ENCODE measurements at regions not wholly inside any gene's neighbourhood (a gene's known extent, or its start where the extent isn't known, plus 50 kb on each side); places are given as distances from the start of the nearest gene placed in this dataset.

DNA sequence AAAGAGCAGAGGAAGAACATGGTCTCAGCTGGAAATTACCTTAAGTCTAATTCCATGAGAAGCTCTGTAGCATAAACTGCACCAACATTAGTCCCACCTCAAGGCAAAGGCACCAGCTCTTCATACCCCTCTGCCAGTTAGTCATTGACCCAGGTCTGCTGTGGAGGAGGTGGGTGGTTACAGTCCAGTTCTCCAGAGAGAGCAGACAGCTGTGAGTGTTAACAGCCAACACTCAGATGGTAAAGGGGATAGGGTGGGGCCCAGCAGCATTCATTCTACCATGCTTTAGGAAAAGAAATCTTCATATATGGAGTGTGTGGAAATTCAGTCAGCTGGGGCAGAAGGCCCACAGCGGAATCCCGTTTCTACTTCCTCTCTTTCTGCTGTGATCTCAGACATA, 159.7 kb upstream of the FBXO11 start:
- Histone ChIP-seq H3K9ac (ENCODE audit: low read depth in 1 of 2, low read length in 2 of 2) (no peak overlapping the region), H3K9me3 (ENCODE audit: control insufficient read depth in 2 of 2, low read length in 2 of 2) (no peaks in the 10 kb centered on the region), H3K27me3 (ENCODE audit: control insufficient read depth in 2 of 2, insufficient read depth in 2 of 2, low read length in 2 of 2) (no peaks in the 10 kb centered on the region), H3K36me3 (ENCODE audit: control insufficient read depth in 2 of 2, insufficient read depth in 2 of 2, low read length in 2 of 2) (no peaks in the 10 kb centered on the region), H3K4me1 (ENCODE audit: control insufficient read depth in 2 of 2, insufficient read depth in 2 of 2, low read length in 2 of 2) (no peaks in the 10 kb centered on the region), H3K4me3 (ENCODE audit: low read length in 2 of 2) (no peak overlapping the region), H3K27ac (ENCODE audit: low read depth in 2 of 2, low read length in 2 of 2) (no peak overlapping the region)

DNA sequence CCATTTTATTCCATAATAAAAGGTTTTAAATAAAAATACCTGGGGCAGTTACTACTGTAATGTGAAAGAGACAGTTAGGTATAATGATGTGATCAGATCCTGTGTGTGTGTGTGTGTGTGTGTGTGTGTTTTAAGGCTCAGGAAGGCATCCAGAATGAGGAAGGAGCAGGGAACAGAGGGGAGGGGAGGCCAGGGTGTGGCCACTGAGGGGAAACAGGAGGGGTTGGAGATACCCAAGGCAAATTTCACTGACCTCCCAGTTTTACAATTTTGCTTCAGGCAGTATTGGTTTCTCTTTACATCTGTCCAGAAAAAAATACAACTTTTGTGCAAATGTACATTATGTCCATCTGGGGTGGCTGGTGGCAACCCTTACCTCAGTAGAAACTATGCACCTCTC, 163.5 kb upstream of the FBXO11 start:
- H3K9ac ChIP-seq (ENCODE audit: low read depth in 1 of 2, low read length in 2 of 2), result no peak overlapping the region
- H3K9me3 ChIP-seq (ENCODE audit: control insufficient read depth in 2 of 2, low read length in 2 of 2), result no peaks in the 10 kb centered on the region
- H3K4me1 ChIP-seq (ENCODE audit: control insufficient read depth in 2 of 2, insufficient read depth in 2 of 2, low read length in 2 of 2), result no peaks in the 10 kb centered on the region
- no peak overlapping the region for H3K27ac ChIP-seq (ENCODE audit: low read depth in 2 of 2, low read length in 2 of 2)
- H3K36me3 ChIP-seq (ENCODE audit: control insufficient read depth in 2 of 2, insufficient read depth in 2 of 2, low read length in 2 of 2), result no peaks in the 10 kb centered on the region
- no peak overlapping the region for H3K4me3 ChIP-seq (ENCODE audit: low read length in 2 of 2)
- no peaks in the 10 kb centered on the region for H3K27me3 ChIP-seq (ENCODE audit: control insufficient read depth in 2 of 2, insufficient read depth in 2 of 2, low read length in 2 of 2)

DNA sequence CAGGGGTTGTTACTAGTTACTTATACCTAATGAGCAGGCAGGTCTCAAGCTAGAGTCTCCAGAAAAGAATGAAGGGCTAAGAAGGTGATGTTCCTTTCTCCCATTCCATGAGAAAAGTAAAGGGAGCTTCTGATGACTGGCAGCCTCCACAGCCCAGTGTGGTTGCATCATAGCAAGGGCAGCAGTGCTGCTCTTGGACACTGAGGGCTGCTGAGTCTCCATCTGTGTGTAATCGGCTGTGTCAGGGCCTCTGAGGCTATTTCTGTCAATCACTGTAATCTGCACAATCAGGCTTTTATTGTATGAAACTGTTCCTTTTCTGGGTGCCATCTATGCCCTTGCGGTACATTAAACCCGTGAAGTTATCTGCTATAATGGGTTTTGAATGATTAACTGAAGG, 164.1 kb upstream of the FBXO11 start:
- Histone ChIP-seq H3K9ac (ENCODE audit: low read depth in 1 of 2, low read length in 2 of 2) (no peak overlapping the region), H3K4me1 (ENCODE audit: control insufficient read depth in 2 of 2, insufficient read depth in 2 of 2, low read length in 2 of 2) (no peaks in the 10 kb centered on the region), H3K27me3 (ENCODE audit: control insufficient read depth in 2 of 2, insufficient read depth in 2 of 2, low read length in 2 of 2) (peaks cover 0 to 2% of the 10 kb centered on the region in 2 donors), H3K27ac (ENCODE audit: low read depth in 2 of 2, low read length in 2 of 2) (no peak overlapping the region), H3K9me3 (ENCODE audit: control insufficient read depth in 2 of 2, low read length in 2 of 2) (no peaks in the 10 kb centered on the region), H3K4me3 (ENCODE audit: low read length in 2 of 2) (no peak overlapping the region), H3K36me3 (ENCODE audit: control insufficient read depth in 2 of 2, insufficient read depth in 2 of 2, low read length in 2 of 2) (no peaks in the 10 kb centered on the region)

DNA sequence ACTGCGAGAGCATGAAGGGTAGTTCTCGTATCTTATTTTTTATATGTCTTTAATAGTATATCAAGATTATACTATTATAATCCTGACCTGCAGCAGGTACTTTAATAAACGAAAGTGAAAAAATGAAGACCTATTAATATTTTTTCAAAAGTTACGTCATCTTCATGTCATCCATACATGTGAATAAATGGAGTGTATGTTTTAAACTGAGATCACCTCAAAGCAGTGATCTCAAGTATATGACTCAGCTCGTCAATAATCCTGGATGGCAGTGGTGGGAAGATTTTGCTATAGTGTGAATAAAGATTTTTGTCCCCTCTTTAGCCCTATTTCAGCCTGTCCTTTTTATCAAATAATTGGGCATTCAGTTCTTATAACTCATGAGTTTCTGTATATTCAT, 166.3 kb upstream of the FBXO11 start:
- Histone ChIP-seq H3K27ac (ENCODE audit: low read depth in 2 of 2, low read length in 2 of 2) (no peak overlapping the region), H3K27me3 (ENCODE audit: control insufficient read depth in 2 of 2, insufficient read depth in 2 of 2, low read length in 2 of 2) (peaks cover 0 to 2% of the 10 kb centered on the region in 2 donors), H3K36me3 (ENCODE audit: control insufficient read depth in 2 of 2, insufficient read depth in 2 of 2, low read length in 2 of 2) (no peaks in the 10 kb centered on the region), H3K9me3 (ENCODE audit: control insufficient read depth in 2 of 2, low read length in 2 of 2) (no peaks in the 10 kb centered on the region), H3K9ac (ENCODE audit: low read depth in 1 of 2, low read length in 2 of 2) (no peak overlapping the region), H3K4me3 (ENCODE audit: low read length in 2 of 2) (no peak overlapping the region), H3K4me1 (ENCODE audit: control insufficient read depth in 2 of 2, insufficient read depth in 2 of 2, low read length in 2 of 2) (no peaks in the 10 kb centered on the region)

DNA sequence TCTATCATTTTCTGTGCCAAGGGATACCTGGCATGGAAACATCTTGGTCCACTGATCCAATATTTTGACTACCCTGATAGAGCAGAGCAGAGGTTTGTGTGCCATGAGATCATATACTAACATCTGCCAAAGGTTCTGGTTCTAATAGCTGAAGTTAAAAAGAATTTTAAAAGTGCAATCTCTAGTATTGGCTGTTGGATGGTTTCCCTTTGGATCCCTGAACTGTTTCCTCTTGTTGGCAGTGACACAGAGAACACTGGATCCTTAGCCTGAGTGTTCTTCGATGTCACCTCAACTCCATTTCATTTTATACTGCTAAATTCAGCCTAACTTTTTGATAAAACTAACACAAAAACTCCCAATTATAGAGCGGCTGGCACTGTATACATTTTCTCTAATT, 169.3 kb upstream of the FBXO11 start:
- no peak overlapping the region for H3K27ac ChIP-seq (ENCODE audit: low read depth in 2 of 2, low read length in 2 of 2)
- no peak overlapping the region for H3K4me3 ChIP-seq (ENCODE audit: low read length in 2 of 2)
- H3K27me3 ChIP-seq (ENCODE audit: control insufficient read depth in 2 of 2, insufficient read depth in 2 of 2, low read length in 2 of 2), result peaks cover 0 to 2% of the 10 kb centered on the region in 2 donors
- H3K36me3 ChIP-seq (ENCODE audit: control insufficient read depth in 2 of 2, insufficient read depth in 2 of 2, low read length in 2 of 2), result no peaks in the 10 kb centered on the region
- H3K4me1 ChIP-seq (ENCODE audit: control insufficient read depth in 2 of 2, insufficient read depth in 2 of 2, low read length in 2 of 2), result no peaks in the 10 kb centered on the region
- H3K9me3 ChIP-seq (ENCODE audit: control insufficient read depth in 2 of 2, low read length in 2 of 2), result no peaks in the 10 kb centered on the region
- no peak overlapping the region for H3K9ac ChIP-seq (ENCODE audit: low read depth in 1 of 2, low read length in 2 of 2)

DNA sequence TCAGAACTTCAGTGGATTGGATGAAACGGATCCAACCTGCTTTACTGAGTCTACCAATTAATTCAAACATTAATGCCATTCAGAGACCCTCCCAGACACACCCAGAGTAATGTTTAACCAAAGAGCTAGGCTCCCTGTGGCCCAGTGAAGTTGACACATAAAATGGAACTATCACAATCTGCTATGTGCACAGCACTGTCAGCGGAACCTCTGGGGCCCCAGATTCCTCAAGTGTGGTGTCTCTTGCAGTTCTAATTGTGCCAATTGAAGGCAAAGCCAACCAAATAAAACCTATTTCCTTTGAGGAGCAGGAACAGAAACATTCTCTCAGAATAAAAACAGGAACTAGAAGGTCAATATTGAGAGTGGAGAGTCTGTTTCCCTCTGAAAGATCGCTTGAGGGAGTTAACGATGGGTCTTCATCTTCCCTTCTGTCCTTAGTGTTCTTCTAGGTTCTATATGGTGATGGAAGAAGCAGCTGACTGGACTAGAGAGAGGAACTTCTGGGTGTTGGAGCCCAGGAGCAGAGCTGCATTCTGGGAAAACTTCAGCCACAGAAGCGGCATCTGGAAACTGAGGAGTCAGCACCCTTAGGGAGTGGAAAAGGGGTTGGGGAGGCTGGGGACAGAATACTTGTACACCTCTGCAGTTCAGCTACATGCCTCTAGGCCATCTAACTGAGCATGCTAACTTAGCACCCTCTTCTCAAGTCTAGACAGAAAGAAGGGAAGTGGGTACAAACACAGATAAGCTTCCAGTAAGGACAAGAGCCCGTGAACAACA, 174.4 kb upstream of the FBXO11 start:
- Histone ChIP-seq H3K27me3 (ENCODE audit: control insufficient read depth in 2 of 2, insufficient read depth in 2 of 2, low read length in 2 of 2) (no peaks in the 10 kb centered on the region), H3K4me1 (ENCODE audit: control insufficient read depth in 2 of 2, insufficient read depth in 2 of 2, low read length in 2 of 2) (no peaks in the 10 kb centered on the region), H3K27ac (ENCODE audit: low read depth in 2 of 2, low read length in 2 of 2) (no peak overlapping the region), H3K9ac (ENCODE audit: low read depth in 1 of 2, low read length in 2 of 2) (no peak overlapping the region), H3K4me3 (ENCODE audit: low read length in 2 of 2) (no peak overlapping the region), H3K36me3 (ENCODE audit: control insufficient read depth in 2 of 2, insufficient read depth in 2 of 2, low read length in 2 of 2) (no peaks in the 10 kb centered on the region), H3K9me3 (ENCODE audit: control insufficient read depth in 2 of 2, low read length in 2 of 2) (no peaks in the 10 kb centered on the region)

DNA sequence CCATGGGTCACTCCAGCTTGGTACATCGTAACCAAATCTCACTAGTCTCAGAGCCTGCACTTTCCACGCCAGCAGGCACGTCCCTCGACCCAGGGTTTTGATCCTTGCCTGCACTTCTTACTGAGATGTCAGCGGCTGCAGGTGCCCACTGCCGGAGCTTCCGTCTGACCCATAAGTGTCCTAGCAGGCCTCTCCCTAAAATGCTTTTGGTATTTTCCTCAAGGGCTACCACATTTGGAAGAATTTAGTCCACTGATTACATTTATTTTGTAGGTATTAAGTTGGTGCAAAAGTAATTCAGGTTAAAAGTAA, 175.0 kb upstream of the FBXO11 start:
- Histone ChIP-seq H3K9ac (ENCODE audit: low read depth in 1 of 2, low read length in 2 of 2) (no peak overlapping the region), H3K27ac (ENCODE audit: low read depth in 2 of 2, low read length in 2 of 2) (no peak overlapping the region), H3K9me3 (ENCODE audit: control insufficient read depth in 2 of 2, low read length in 2 of 2) (no peaks in the 10 kb centered on the region), H3K4me3 (ENCODE audit: low read length in 2 of 2) (no peak overlapping the region), H3K4me1 (ENCODE audit: control insufficient read depth in 2 of 2, insufficient read depth in 2 of 2, low read length in 2 of 2) (no peaks in the 10 kb centered on the region), H3K27me3 (ENCODE audit: control insufficient read depth in 2 of 2, insufficient read depth in 2 of 2, low read length in 2 of 2) (no peaks in the 10 kb centered on the region), H3K36me3 (ENCODE audit: control insufficient read depth in 2 of 2, insufficient read depth in 2 of 2, low read length in 2 of 2) (no peaks in the 10 kb centered on the region)

DNA sequence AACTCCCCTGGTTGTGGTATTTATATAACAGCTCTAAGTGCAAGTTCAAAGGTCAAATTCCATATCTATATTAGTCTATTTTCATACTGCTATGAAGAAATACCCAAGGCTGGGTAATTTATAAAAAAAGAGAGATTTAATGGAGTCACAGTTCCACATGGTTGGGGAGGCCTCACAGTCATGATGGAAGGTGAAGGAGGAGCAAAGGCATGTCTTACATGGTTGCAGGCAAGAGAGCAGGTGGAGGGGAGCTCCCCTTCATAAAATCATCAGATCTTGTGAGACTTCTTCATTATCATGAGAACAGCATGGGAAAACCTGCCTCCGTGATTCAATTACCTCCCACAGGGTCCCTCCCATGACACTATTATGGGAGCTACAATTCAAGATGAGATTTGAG, 179.6 kb upstream of the FBXO11 start:
- no peak overlapping the region for H3K27ac ChIP-seq (ENCODE audit: low read depth in 2 of 2, low read length in 2 of 2)
- H3K9me3 ChIP-seq (ENCODE audit: control insufficient read depth in 2 of 2, low read length in 2 of 2), result no peaks in the 10 kb centered on the region
- no peak overlapping the region for H3K9ac ChIP-seq (ENCODE audit: low read depth in 1 of 2, low read length in 2 of 2)
- H3K27me3 ChIP-seq (ENCODE audit: control insufficient read depth in 2 of 2, insufficient read depth in 2 of 2, low read length in 2 of 2), result no peaks in the 10 kb centered on the region
- no peaks in the 10 kb centered on the region for H3K4me1 ChIP-seq (ENCODE audit: control insufficient read depth in 2 of 2, insufficient read depth in 2 of 2, low read length in 2 of 2)
- H3K4me3 ChIP-seq (ENCODE audit: low read length in 2 of 2), result no peak overlapping the region
- H3K36me3 ChIP-seq (ENCODE audit: control insufficient read depth in 2 of 2, insufficient read depth in 2 of 2, low read length in 2 of 2), result no peaks in the 10 kb centered on the region

DNA sequence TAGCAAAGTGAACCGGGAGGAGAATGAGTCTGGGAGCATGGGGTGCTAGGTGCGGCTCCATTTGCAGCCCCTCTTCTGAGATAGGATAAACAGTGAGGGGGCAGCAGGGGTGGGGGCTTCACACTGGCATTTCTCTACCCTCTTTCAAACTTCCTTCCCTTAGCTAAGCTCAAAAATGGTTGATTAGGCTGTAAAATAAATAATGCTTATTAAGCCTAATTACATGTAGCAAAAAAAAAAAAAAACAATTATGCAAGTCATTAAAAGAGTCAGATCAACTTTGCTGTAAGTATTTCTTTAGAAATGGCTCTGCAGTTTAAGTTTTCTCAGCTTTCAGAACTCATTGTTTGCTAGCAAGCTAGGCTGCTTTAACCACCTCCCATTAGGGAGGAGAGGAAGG, 182.7 kb upstream of the FBXO11 start:
- Histone ChIP-seq H3K4me3 (ENCODE audit: low read length in 2 of 2) (no peak overlapping the region), H3K9me3 (ENCODE audit: control insufficient read depth in 2 of 2, low read length in 2 of 2) (no peaks in the 10 kb centered on the region), H3K4me1 (ENCODE audit: control insufficient read depth in 2 of 2, insufficient read depth in 2 of 2, low read length in 2 of 2) (no peaks in the 10 kb centered on the region), H3K36me3 (ENCODE audit: control insufficient read depth in 2 of 2, insufficient read depth in 2 of 2, low read length in 2 of 2) (no peaks in the 10 kb centered on the region), H3K27me3 (ENCODE audit: control insufficient read depth in 2 of 2, insufficient read depth in 2 of 2, low read length in 2 of 2) (no peaks in the 10 kb centered on the region), H3K27ac (ENCODE audit: low read depth in 2 of 2, low read length in 2 of 2) (no peak overlapping the region), H3K9ac (ENCODE audit: low read depth in 1 of 2, low read length in 2 of 2) (no peak overlapping the region)

DNA sequence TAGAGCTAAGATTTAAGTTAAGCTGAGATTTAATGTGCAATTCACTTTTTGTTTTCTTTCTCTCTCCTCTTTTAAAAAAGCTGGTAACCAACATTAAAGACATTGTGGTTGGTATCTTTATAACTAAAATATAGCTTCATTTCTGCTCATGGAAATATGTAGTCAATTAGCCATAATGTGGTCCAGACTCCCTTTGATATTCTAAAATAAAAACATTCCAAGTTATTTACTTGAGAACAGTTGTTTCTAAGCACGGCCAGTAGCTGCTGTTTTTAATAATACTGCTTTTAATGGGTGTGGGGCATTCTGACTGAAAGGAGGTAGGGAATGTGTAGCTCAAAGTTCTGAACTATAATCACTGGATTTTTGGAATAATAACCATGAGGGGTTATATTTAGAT, 183.3 kb upstream of the FBXO11 start:
- H3K9ac ChIP-seq (ENCODE audit: low read depth in 1 of 2, low read length in 2 of 2), result no peak overlapping the region
- no peak overlapping the region for H3K27ac ChIP-seq (ENCODE audit: low read depth in 2 of 2, low read length in 2 of 2)
- H3K36me3 ChIP-seq (ENCODE audit: control insufficient read depth in 2 of 2, insufficient read depth in 2 of 2, low read length in 2 of 2), result no peaks in the 10 kb centered on the region
- H3K9me3 ChIP-seq (ENCODE audit: control insufficient read depth in 2 of 2, low read length in 2 of 2), result no peaks in the 10 kb centered on the region
- no peaks in the 10 kb centered on the region for H3K27me3 ChIP-seq (ENCODE audit: control insufficient read depth in 2 of 2, insufficient read depth in 2 of 2, low read length in 2 of 2)
- H3K4me1 ChIP-seq (ENCODE audit: control insufficient read depth in 2 of 2, insufficient read depth in 2 of 2, low read length in 2 of 2), result no peaks in the 10 kb centered on the region
- H3K4me3 ChIP-seq (ENCODE audit: low read length in 2 of 2), result no peak overlapping the region
